CD4-positive, alpha-beta T cell treated with Interleukin-4 for 1 hour (primary cell): ENCODE measurements at regions not wholly inside any gene's neighbourhood (a gene's known extent, or its start where the extent isn't known, plus 50 kb on each side); places are given as distances from the start of the nearest gene placed in this dataset.
A peak's percentile ranks its signal among the peaks of the same experiment; 100 is the strongest.

ENCODE experiments used
- DNase-seq, 2 donors: peaks; one replicate each; pipeline ENCODE4 v3.0.0-alpha.2; 2020 to 2022

- no peak for DNase-seq
Observed at GRCh38 chr22:48742191-48742555, 1085.5 kb downstream of the BRD1 start.

DNA sequence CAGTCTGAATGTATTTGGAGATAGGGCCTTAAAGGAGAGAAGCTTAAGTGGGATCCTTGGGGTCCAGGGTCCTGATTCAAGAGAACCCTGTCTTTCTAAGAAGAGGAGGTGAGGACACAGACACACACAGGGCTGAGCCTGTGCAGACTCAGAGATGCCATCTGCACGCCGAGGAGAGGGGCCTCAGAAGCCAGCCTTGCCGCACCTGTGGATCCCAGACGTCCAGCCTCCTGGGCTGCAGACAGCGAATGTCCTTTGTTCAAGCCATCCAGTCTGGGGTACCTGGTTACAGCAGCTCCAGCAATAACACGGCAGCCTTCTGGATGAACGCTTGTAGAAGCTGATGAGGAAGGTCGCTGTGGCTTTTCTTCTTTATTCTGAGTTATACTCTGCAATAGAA, 1086.1 kb downstream of the BRD1 start:
- peak in 1 of 2 donors; percentile 0 for DNase-seq

GRCh38 chr22:48740731-48741405, 1086.8 kb downstream of the BRD1 start:
- peak in 1 of 2 donors; percentile 7 for DNase-seq

DNA sequence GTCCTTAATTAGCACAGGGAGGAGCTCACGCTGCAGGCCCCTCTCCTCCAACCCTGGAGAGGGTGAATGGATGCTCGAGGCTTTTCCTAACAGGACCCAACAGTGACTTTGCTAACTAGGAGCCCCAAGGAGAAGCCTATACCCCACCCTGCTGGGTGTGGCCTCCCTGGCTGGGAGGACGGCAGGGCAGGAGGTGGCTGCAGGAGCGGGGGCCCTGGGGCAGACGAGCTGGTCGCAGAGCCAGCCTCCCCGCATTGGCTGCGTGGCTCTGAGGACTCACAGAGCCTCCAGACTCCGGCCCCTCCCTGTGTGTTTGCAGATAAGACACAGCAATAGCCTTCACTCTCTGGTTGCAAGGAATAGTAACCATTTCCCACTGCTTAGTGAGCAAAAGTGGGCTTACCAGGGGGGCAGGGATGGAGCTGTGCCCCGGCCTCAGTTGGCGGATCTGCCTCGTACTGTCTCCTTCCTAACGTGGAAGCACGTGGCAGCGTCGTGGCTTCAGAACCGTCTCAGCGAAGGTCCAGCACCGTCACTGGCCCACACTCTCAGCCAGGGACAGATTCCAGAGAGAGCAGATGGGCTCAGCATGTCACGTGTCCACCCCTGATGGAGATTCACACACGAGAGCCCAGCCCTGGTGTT, 1087.5 kb downstream of the BRD1 start:
- DNase-seq = peak in 1 of 2 donors; percentile 6

- no peak for DNase-seq
Observed at GRCh38 chr22:48739348-48740085, 1088.2 kb downstream of the BRD1 start.

GRCh38 chr22:48738204-48738980, 1089.3 kb downstream of the BRD1 start:
- no peak for DNase-seq

DNA sequence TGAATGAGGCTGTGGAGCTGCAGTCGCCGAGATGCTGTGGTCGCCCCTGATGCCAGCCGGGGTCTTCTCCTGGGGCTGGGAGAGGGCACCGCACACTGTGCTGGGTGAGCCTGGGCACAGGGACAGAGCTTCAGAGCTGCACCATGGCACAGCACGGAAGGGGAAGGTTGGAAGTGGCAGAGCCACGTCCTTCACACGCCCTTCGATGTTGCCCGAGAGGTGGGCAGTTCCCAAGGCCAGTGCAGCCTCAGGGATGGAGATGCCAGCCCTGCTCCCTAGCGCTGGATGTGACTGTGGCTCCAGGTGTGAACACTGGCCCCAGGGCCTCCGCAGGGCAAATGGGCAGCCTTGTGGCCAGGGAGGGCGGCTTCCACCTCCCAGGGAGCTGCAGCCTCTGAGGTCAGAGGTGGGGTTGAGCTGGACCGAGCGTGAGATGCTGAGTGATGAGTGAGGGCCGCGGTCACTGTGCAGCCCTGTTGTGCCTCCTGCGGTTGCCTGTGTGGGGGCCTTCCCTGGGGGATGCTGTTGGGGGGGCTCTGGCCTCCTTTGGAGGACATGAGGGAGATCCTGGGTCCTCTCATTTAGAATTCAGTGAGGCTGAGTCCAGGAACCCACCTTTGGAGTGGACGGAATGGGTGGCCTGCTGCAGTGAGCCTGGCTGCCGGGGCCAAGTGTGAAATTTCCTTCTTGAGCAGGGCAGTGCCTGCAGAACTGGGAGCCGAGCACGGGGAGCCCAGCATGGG, 1090.0 kb downstream of the BRD1 start:
- DNase-seq = no peak

GRCh38 chr22:48736593-48737460, 1090.8 kb downstream of the BRD1 start:
- DNase-seq = no peak

- no peak for DNase-seq
Observed at GRCh38 chr22:48734961-48735360, 1092.7 kb downstream of the BRD1 start.

DNA sequence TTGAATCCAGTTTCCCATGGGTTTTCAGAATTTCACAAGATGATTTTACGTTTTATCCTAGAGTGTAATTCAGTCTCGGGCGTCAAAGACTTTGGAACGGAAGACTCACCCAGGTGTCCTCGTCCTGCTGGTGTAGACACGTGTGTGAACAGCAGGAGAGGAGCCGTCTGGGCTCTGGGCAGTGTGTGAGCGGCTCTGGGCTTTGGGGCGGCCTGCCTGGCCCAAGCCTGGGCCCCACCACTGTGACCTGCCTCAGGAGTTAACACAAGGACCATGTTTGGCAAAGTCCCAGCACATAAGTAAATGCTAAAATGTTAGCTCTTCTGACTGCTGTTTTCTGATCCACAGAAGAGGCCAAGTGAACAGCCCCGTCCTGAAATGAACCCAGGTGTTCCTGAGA, 1093.3 kb downstream of the BRD1 start:
- no peak for DNase-seq

- DNase-seq = no peak
Observed at GRCh38 chr22:48729499-48730171, 1098.0 kb downstream of the BRD1 start.

DNA sequence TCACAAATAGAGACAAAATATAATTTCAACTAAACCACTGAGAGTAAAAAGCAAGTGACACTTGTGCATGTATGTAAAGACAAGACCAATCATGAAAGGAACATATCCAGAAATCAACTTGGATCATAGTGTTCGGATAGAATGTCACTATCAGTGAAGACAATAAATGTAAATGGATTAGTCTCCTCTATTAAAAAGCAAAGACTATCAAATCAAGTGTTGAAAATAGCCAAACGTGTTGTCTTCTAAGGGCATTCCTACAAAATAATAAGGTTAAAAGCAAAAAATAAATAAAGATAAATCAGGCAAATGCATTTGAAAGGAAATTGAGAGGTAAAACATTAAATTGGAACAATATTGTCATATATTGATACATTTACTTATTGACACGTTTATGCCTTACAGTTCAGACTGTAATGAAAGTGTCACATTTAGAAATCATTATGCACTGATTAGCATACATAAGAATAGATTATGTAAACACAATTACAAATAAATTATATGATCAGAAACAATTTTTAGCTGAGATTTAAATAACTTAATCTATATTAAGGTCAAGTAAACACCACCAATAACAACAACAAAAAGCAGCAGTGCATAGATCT, 1100.1 kb downstream of the BRD1 start:
- DNase-seq = no peak

GRCh38 chr22:48724899-48725298, 1102.8 kb downstream of the BRD1 start:
- DNase-seq = no peak

GRCh38 chr22:48722661-48723060, 1105.0 kb downstream of the BRD1 start:
- no peak for DNase-seq

- no peak for DNase-seq
Observed at GRCh38 chr22:48721395-48721669, 1106.3 kb downstream of the BRD1 start.

DNA sequence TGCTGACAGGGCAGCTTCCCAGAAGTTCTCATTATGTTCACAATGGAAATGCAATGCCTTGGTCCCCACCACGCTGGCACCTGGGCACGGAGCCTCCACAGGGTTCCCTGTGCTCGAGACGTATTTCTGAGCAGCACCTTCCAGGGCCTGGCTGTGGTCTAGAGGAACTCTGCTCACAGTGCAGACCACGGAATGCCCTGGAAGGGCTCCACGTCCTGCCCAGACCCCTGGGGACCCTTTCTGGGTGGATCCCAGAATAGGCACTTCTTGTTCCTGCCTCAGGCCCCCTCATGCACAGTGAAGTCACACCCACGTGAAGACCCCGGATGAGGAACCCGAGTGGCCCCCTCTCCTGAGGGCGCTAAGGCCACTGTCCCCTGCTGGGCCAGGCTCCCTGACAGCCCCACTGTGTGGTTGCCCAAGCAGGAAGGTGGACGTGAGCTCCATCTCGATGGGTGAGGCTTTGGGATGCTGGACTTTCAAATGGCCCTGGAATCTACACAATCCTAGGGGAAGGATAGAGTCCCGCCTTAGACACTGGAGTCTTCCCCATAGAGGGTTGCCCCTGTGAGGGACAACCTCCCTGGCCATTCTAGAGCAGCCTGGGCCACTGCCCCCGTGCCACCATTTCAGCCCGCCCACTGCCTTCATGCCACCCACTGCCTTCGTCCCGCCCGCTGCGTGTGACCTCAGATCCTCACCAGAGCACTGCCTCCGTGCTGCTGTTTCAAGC, 1106.8 kb downstream of the BRD1 start:
- DNase-seq = no peak

GRCh38 chr22:48719978-48720661, 1107.6 kb downstream of the BRD1 start:
- no peak for DNase-seq

DNA sequence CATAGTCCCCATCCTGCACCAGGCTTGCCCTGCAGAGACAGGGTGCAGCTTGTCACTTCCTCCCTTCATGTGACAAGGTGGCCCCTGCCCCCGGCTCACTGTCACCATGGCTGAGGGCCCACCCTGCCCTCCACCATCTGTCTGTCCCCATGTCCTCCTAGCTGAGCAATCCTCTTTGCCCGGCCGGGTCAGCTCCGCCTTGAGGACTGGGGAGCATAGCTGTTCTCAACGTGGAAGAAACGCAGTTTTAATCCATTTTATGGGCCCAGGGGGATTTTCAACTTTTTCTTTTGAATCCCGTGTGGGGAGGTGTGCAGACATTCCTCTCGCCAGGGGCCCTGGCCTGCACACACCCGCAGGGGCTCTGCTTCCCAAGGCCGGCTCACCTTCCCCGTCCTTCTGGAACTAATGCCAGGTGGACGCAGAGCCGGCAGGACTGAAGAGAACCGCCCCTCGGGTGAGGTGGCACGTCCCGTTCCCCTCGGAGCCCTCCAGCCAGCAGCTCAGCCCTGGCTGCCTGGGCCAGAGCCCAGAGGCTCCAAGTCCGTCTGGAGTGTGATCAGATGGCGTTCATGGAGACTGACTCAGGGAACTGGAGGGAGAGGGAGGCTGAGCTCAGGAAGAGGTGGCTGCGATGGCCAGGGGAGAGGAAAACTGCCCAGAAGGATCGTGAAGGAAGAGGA, 1108.7 kb downstream of the BRD1 start:
- no peak for DNase-seq
